AML-193 (cell line): ENCODE measurements at regions not wholly inside any gene's neighbourhood (a gene's known extent, or its start where the extent isn't known, plus 50 kb on each side); places are given as distances from the start of the nearest gene placed in this dataset.

ENCODE experiments used
- DNase-seq, 2 experiments: peaks; one replicate each; lab custom pipeline; 2025; lab: John Stamatoyannopoulos, UW

DNA sequence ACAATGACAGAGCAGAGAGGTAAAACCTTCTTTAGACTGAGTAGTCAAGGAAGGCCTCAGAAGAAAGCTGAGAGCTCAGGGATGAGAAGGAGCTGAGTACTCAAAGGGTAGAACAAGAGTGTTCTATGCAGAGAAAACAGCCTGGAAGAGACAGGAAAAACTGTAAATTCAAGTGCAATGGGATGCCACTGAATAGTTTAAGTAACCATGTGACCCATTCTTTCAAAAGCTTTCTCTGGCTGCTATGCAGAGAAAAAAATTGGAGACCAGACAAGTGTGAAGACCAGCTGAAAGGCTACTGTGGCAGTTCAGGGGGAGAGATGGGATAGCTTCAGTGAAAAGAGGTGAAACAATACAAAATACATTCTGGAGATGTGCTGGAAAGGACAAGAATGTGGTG, 61.3 kb upstream of the RNF38 start:
- DNase-seq = no peak

DNA sequence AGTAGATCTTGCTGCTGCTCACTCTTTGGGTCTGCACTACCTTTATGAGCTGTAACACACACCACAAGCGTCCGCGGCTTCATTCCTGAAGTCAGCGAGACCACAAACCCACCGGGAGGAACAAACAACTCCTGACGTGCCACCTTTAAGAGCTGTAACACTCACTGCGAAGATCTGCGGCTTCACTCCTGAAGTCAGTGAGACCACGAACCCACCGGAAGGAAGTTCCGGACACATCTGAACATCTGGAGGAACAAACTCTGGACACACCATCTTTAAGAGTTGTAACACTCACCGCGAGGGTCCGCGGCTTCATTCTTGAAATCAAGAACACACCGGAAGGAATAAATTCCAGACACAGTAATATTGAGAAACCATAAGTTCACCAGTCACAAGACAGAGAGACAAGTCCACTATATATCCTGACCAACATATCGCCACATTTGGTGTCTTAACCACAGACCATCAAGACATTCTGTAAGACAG, 58.4 kb upstream of the RNF38 start:
- peak; percentile 68 to 77 for DNase-seq

GRCh38 chr9:36457836-36458429, 57.9 kb upstream of the RNF38 start:
- DNase-seq = no peak

DNA sequence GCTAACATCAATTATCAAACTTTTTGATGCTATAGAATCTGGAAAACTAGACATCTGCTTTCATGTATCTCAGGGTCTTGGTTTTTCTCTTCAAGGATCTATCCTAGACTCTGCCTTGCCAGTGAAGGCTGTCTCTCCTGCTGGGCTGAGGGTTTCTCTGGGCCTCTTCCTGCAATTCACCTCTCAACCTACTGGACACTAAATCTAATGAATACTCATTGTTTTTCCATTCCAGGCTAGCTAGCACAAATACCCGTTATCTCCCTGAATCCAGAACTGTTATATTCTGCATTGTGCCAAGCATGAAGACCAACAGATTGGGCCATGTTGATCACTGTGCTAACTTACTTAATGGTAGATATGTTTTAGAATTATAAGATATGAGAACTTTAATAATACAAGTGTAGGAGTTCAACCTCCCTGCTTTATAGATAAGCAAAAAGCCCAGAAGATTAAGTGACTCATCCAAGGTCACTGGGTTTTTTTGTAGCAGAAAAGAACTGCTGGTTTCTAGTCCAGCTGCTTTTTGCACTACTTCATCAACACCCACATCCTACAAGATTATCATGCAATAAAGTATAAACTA, 56.5 kb upstream of the RNF38 start:
- DNase-seq = no peak

DNA sequence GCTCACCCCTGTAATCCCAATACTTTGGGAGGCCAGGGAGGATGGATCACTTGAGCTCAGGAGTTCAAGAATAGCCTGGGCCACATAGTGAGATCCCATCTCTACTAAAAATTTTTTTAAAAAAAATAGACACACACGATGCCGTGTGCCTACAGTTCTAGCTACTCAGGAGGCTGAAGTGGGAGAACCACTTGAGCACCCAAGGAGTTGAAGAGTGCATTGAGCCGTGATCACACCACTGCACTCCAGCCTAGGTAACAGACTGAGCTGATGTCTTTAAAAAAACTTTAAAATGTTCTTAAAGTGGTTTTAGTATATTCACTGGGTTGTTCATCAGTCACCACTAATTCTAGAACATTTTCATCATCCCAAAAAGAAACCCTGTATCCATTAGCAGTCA, 51.9 kb upstream of the RNF38 start:
- no peak for DNase-seq

GRCh38 chr9:36450110-36450732, 50.2 kb upstream of the RNF38 start:
- peak; percentile 42 to 69 for DNase-seq
